ENCODE measurements at regions not wholly inside any gene's neighbourhood (a gene's known extent, or its start where the extent isn't known, plus 50 kb on each side); places are given as distances from the start of the nearest gene placed in this dataset.

GRCh38 chr6:66930559-66931290 lies 1223.7 kb upstream of the EYS start:
- DNase-seq (ENCODE audit: insufficient read length, low spot score), result no peak
- no peak for FAIRE-seq

GRCh38 chr6:66926060-66926459 lies 1219.0 kb upstream of the EYS start:
- no peak for DNase-seq (ENCODE audit: insufficient read length, low spot score)

DNA sequence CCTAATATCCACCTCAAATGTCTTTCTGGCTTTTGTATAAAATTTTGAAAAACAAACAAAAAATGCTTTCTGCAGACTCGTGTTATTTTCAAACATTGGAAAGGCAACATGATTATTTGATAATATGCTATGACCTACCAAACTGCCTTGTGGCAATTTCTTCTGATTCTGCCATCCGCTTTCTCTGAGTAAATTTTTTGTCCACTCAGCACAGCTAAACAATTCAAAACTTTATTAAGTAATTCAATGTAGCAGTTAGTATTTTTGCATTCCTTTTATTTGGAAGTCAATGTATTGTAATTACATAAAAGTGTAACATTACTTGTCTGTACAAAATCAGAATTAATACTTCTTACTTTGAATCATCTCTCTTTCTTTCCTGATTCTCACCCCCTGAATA lies 1206.6 kb upstream of the EYS start:
- DNase-seq (ENCODE audit: insufficient read length, low spot score) (no peak), FAIRE-seq (no peak)

More at GRCh38 chr6:66926060-66926459, 1219.0 kb upstream of the EYS start:
- no peak for FAIRE-seq

DNA sequence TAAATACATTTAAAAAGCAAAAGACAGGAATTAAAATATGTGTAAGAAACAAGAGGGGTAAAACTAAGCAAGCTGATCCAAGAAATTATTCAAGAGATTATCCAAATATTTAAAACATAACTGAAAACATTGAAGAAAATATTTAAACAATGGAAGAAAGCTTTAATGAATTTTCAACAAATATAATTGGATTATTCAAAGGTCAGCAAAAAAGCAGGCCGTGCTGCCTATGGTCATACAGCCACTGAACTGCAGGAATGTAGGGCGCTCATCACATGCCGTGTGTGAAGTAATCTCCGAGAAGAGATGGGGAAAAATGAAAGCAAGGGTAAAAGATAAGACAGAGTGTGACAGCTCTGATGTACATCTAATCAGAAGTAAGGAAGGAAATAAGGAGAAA lies 1195.4 kb upstream of the EYS start:
- FAIRE-seq (no peak), DNase-seq (ENCODE audit: insufficient read length, low spot score) (no peak)

DNA sequence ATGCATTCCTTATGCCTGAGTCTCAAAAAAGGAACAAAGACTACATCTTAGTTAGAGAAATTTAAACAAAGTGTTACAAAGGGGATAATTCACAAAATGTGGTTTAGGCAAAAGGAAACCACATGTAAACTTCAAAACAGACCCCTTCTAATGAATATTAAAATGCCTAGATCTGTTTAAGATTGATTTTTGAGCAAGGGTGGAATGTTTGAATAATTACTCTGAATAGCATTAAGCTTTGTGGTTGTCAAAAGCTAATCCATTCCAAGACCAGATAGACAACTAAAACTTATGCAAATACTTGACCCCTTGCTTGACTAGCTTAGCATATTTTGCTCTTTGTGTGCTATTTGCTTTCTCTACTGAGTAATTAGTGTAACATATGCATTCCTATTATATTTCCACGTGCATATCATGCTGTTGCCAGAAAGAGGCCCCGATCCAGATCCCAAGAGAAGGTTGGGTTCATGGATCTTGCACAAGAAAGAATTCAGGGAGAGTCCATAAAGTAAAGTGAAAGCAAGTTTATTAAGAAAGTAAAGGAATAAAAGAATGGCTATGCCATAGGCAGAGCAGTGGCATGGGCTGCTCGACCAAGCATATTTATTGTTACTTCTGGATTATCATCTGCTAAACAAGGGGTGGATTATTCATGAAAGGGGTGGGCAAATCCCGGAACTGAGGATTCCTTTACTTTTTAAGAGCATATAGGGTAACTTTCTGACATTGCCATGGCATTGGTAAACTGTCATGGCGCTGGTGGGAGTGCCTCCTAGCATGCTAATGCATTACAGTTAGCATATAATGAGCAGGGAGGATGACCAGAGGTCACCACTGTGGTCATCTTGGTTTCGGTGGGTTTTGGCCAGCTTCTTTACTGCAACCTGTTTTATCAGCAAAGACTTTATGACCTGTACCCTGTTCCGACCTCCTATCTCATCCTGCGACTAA lies 1193.4 kb upstream of the EYS start:
- DNase-seq (ENCODE audit: insufficient read length, low spot score) (no peak), FAIRE-seq (no peak)

DNA sequence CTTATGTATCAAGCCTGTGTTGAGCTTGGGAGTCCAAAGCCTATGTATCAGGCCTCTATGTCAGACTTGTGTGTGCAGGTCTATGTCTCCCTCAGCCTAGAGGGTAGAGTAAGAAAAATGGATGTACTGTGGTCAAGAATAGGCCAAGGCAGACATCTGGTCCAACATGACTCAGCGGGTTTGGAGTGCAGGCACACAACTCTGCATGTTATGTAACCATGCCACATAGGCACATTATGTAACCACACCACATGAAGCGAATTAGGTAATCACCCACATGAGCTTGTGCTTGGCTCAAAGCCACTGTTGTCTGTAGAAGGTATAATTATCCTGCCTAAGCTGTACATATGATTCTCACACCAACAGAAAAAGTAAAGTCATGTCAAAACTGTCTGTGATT lies 1190.5 kb upstream of the EYS start:
- DNase-seq (ENCODE audit: insufficient read length, low spot score) (no peak), FAIRE-seq (no peak)

GRCh38 chr6:66896415-66896814 lies 1189.4 kb upstream of the EYS start:
- DNase-seq (ENCODE audit: insufficient read length, low spot score) (no peak), FAIRE-seq (no peak)

DNA sequence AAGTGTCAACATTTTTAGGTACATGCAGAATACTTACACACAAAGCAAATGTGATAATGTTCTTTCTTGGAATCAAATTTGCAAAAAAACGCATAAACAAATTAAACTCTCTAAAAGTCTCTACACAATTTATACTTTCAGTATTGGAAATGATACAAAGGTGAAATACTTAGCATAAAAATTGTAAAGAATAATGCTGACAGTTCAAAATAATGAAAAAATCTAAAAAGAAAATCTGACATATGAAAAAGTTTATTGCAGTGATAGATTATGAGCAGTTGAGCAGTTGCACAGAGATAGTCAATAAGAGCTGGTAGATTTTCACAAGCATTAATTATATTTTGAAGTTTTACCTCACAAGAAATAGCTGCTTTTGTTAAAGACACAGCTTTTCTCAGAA lies 1176.4 kb upstream of the EYS start:
- no peak for DNase-seq (ENCODE audit: insufficient read length, low spot score)
- no peak for FAIRE-seq

GRCh38 chr6:66866801-66867200 lies 1159.8 kb upstream of the EYS start:
- FAIRE-seq (no peak), DNase-seq (ENCODE audit: insufficient read length, low spot score) (no peak)

DNA sequence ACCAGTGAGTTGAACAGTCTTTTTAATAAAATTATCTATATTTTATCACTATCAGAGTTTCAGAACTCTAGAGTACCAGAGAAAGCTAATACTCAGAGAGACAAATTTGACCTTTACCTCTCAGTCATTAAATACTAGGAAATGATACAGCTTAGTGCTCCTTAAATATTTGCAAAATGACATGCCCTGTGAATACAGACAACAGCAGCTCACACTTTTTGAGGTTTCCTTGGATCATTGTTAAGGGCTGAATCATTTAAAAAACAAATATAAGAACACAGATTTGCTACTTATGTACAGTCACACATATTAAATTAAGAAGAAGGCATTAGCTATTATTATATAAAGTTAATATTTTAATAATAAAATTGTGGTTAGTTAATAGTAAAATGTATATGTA lies 1158.7 kb upstream of the EYS start:
- DNase-seq (ENCODE audit: insufficient read length, low spot score) (no peak), FAIRE-seq (no peak)

GRCh38 chr6:66861007-66861541 lies 1154.0 kb upstream of the EYS start:
- DNase-seq (ENCODE audit: insufficient read length, low spot score) (no peak), FAIRE-seq (no peak)

- no peak for DNase-seq (ENCODE audit: insufficient read length, low spot score)
- FAIRE-seq, result no peak
Measured at GRCh38 chr6:66860328-66860727, 1153.3 kb upstream of the EYS start.

DNA sequence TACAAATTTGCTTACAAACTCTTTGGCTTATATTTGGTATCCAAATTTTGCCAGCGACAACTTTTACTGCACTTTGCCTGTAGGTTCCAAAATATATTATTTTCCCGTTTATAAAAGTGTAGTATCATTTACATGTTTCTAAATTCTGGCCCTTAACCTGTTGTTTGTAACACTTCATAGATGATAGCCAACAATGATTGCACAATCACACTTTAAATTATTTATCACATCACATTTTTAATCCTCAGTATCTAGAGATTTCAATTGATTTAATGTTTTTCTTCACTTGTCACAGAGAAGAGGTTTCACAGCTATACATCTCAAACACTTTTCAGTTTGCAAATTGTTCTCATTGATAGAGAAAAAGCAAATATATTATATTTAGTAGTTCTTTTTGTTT lies 1151.2 kb upstream of the EYS start:
- DNase-seq (ENCODE audit: insufficient read length, low spot score), result no peak

DNA sequence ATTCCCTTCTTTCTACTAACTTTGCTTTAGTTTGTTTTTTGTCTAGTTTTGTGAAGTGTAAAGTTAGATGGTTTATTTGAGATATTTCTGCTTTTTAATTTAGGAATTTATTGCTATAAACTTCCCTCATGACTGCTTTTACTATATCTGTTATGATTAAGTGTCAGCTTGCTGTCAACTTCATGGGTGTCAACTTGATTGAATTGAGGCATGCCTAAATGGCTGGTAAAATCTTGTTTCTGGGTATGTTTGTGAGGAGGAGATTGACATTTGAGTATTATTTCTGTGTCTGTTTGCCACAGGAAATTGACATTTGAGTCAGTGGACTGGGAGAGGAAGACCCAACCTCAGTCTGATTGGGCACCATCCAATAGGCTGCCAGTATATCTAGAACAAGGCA lies 1147.0 kb upstream of the EYS start:
- FAIRE-seq, result no peak
- DNase-seq (ENCODE audit: insufficient read length, low spot score), result no peak

More for the DNA sequence above, 1151.2 kb upstream of the EYS start:
- FAIRE-seq, result no peak

DNA sequence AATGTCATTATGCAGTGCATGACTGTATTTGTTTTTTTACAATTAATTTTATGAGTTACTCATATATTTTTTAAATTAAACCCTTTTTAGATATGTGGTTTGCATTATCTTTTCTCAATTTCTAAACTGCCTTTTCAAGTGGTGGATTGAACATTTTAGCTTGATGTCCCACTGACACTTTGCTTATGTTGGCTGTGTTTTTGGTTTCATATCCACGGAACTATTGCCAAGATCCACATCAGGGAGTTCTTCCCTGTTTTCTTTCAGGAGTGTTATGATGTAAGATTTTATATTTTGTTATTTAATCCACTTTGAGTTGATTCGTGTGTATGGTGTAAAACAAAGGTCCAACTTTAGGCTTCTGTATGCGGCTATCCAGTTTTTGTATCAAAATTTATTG lies 1144.9 kb upstream of the EYS start:
- FAIRE-seq (no peak), DNase-seq (ENCODE audit: insufficient read length, low spot score) (no peak)

DNA sequence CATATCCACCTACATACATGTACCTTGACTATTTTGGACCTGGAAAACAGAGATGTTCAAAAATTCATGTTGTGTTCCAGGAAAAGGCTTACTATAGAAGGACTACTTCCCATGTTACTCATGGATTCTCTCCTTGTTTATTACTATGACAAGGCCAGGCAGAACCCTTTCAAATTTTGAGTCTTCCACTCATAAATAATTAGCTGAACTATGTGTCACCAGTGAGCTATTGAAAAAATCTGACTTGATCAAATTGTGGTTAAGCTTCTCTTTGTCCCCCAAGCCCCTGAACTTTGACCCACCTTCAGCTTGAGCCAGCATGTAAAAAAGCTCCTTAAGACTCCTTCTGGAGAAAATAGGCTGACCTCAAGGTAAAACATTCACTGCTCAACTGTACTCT lies 1142.8 kb upstream of the EYS start:
- FAIRE-seq (no peak), DNase-seq (ENCODE audit: insufficient read length, low spot score) (no peak)

DNA sequence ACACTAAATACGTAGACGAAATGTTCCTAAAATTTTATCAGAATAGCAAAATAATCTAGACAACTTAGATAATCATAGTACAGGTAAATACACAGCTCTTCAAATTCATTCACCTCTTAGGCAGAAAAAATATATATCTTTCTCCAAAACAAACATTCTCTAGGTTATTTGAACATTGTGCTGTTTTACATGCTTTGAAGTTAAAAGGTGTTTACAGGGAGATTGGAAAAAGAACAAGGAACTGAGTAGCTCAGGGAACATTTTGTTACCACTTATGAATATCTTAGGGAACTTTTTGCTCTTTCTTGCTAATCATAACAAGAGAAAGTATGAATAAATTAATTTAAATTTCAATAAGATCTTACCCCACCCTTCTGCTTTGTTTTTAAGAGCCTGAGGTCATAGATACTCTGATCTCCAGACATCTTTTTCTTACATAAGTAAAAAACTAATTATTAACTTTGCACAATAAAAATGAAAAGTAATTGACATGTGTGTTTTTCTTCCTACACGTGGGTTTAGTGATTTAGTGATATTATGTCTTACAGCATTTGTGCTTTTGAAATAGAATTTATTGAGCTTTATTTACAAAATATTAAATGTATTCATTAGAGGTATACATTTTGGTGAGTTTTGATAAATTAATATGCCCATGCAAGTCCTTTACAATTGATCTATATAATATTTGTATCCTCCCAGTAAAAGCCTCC lies 1141.4 kb upstream of the EYS start:
- no peak for DNase-seq (ENCODE audit: insufficient read length, low spot score)
- no peak for FAIRE-seq

DNA sequence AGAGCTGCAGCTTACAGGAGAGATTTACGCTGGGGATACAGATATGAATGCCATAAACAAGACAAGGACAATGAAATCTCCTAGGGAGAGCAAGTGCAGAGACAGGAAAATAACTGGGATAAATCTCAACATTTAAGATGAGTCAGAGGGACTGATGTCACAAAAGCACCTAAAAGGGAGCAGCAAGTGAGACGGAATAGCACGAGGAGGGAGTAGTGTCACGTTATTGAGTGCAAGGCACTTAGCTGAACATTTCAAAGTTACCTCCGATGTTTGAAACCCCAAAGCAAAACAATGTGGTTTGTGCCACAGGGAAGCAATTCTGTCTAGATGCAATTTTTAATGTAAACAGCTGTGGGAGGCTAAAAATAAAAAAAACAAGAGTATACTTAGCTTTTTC lies 1131.7 kb upstream of the EYS start:
- no peak for DNase-seq (ENCODE audit: insufficient read length, low spot score)
- no peak for FAIRE-seq

DNA sequence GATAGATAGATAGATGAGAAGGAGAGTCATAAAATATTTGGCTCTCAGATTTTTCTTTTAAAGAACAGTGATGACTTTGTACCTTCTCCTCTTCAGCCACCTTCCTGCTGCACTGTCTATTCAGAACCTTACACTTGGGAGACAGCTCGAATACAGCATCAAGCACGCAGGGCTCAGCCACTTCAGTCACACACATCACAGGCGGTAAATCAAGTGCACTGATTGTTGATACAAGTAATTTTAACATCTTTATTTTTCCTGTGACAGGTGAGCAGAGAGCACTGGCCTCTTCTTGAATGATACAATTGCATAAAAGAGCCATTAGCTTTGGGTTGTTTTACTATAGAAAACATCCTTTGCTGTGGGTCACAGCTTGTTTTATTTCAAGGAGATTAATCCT lies 1118.5 kb upstream of the EYS start:
- FAIRE-seq (no peak), DNase-seq (ENCODE audit: insufficient read length, low spot score) (no peak)

DNA sequence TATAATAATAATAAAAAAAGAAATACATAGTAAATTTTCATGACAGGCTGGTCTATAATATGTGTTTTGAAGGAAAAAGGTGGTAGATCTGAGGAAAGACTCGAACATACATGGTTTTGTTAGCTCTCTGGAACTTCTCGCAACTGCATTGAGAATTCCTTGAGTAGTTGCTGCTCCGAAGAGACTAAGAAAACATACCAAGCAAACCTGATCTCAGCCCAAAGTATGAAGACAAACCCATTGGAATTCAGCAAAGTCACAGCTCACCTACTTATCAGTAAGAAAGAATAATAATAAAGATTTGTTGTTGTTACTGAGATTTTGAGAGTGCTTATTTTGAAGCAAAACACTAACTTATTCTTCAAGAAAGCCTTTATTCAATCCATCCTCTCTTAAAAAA lies 1107.1 kb upstream of the EYS start:
- DNase-seq (ENCODE audit: insufficient read length, low spot score), result no peak
- no peak for FAIRE-seq

- no peak for DNase-seq (ENCODE audit: insufficient read length, low spot score)
- FAIRE-seq, result no peak
Measured at GRCh38 chr6:66808771-66809170, 1101.7 kb upstream of the EYS start.
